RWPE2 (cell line): ENCODE measurements at regions not wholly inside any gene's neighbourhood (a gene's known extent, or its start where the extent isn't known, plus 50 kb on each side); places are given as distances from the start of the nearest gene placed in this dataset.

ENCODE experiments used
- ATAC-seq: fragments of 200-7000 bp; cut with Tn5 transposase; 3 replicates; pipeline ENCODE4 v1.9.1; 2021; ENCODE audit warnings: low read depth
- DNase-seq: peaks from one replicate; pipeline ENCODE4 v3.0.0-alpha.2; 2020; ENCODE audit warnings: low spot score
- H3K27ac ChIP-seq: fragments of 450-650 bp; 2 replicates; pipeline ENCODE4 v1.5.1; 2017; ENCODE audit warnings: mild to moderate bottlenecking; ENCODE audit not compliant: poor library complexity, severe bottlenecking
- H3K27me3 ChIP-seq: fragments of 250-450 bp; sonication (Bioruptor Pico); 2 replicates; pipeline ENCODE4 v1.5.1; 2021; ENCODE audit warnings: mild to moderate bottlenecking, moderate library complexity; ENCODE audit not compliant: insufficient read depth, poor library complexity, severe bottlenecking
- H3K36me3 ChIP-seq: fragments of 250-450 bp; sonication (Bioruptor Pico); 2 replicates; pipeline ENCODE4 v1.5.1; 2020; ENCODE audit warnings: low read depth, mild to moderate bottlenecking, moderate library complexity
- H3K4me1 ChIP-seq: fragments of 250-450 bp; sonication (Bioruptor Pico); 2 replicates; pipeline ENCODE4 v1.5.1; 2021; ENCODE audit warnings: mild to moderate bottlenecking, moderate library complexity; ENCODE audit not compliant: insufficient read depth, poor library complexity, severe bottlenecking
- H3K4me3 ChIP-seq: fragments of 250-450 bp; sonication (Bioruptor Pico); 2 replicates; pipeline ENCODE4 v1.5.1; 2021; ENCODE audit warnings: mild to moderate bottlenecking, moderate library complexity; ENCODE audit not compliant: severe bottlenecking
- H3K9me3 ChIP-seq: fragments of 250-450 bp; sonication (Bioruptor Pico); 2 replicates; pipeline ENCODE4 v1.5.1; 2021; ENCODE audit warnings: mild to moderate bottlenecking, moderate library complexity; ENCODE audit not compliant: severe bottlenecking
- TF ChIP-seq, protein P1 (sequence below): fragments of 450-650 bp; IDR thresholded peaks from one replicate; pipeline ENCODE4 v1.5.1; 2017; ENCODE audit warnings: mild to moderate bottlenecking, moderate library complexity; ENCODE audit not compliant: poor library complexity, severe bottlenecking

DNA sequence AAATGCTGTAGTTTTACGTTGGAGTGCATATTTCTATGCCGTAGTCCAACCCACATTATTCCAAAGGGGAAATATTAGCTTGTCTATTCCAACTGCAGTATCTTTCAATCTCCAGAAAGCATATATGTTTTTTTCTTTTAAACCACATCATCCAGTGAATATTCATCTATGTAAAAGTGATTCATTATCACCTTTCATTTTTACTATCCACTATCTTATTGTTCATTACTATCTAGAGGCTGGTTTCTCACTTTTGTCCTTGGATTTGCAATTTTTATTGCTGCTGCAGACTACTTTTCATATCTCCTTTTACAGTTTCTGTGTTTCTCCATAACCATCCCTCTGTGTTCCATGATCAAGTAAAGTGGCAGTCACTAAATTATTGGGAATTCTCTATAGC lies 1097.2 kb upstream of the TENM4 start:
- H3K9me3 ChIP-seq, result no peaks in the 10 kb centered on the region
- DNase-seq (no peak), ATAC-seq (no peak)
- H3K27me3 ChIP-seq, result no peaks in the 10 kb centered on the region
- H3K36me3 ChIP-seq, result no peaks in the 10 kb centered on the region
- TF ChIP-seq, protein P1, sequence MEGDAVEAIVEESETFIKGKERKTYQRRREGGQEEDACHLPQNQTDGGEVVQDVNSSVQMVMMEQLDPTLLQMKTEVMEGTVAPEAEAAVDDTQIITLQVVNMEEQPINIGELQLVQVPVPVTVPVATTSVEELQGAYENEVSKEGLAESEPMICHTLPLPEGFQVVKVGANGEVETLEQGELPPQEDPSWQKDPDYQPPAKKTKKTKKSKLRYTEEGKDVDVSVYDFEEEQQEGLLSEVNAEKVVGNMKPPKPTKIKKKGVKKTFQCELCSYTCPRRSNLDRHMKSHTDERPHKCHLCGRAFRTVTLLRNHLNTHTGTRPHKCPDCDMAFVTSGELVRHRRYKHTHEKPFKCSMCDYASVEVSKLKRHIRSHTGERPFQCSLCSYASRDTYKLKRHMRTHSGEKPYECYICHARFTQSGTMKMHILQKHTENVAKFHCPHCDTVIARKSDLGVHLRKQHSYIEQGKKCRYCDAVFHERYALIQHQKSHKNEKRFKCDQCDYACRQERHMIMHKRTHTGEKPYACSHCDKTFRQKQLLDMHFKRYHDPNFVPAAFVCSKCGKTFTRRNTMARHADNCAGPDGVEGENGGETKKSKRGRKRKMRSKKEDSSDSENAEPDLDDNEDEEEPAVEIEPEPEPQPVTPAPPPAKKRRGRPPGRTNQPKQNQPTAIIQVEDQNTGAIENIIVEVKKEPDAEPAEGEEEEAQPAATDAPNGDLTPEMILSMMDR, result no peak
- no peaks in the 10 kb centered on the region for H3K4me1 ChIP-seq
- no peak overlapping the region for H3K27ac ChIP-seq
- no peak overlapping the region for H3K4me3 ChIP-seq

DNA sequence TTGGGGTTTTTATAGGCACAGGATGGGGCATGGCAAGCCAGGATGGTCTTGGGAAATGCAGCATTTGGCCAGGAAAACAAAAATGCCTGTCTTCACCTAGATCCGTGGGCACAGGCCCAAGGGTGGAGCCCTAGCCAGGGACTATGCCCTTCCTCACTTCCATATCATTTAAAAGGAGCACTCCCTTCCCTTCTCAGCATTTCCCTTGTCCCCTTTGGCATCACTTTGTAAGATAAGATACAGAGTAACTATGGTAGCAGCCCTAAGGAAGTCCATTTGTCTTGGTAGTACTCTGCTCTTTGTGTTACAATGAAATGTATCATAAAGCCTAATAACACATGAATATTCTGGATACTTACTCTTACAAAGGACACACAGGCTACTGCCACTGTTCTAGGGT lies 1092.6 kb upstream of the TENM4 start:
- no peaks in the 10 kb centered on the region for H3K4me1 ChIP-seq
- H3K4me3 ChIP-seq, result no peak overlapping the region
- no peaks in the 10 kb centered on the region for H3K36me3 ChIP-seq
- H3K9me3 ChIP-seq, result no peaks in the 10 kb centered on the region
- H3K27ac ChIP-seq, result no peak overlapping the region
- TF ChIP-seq, protein P1, result no peak
- no peak for ATAC-seq
- DNase-seq, result no peak
- H3K27me3 ChIP-seq, result no peaks in the 10 kb centered on the region

- DNase-seq, result no peak
- no peaks in the 10 kb centered on the region for H3K36me3 ChIP-seq
- H3K9me3 ChIP-seq, result no peaks in the 10 kb centered on the region
- no peak overlapping the region for H3K4me3 ChIP-seq
- H3K27ac ChIP-seq, result no peak overlapping the region
- H3K27me3 ChIP-seq, result no peaks in the 10 kb centered on the region
- ATAC-seq, result no peak
- no peaks in the 10 kb centered on the region for H3K4me1 ChIP-seq
- TF ChIP-seq, protein P1, result no peak
Measured at GRCh38 chr11:80532633-80533232, 1091.9 kb upstream of the TENM4 start.

DNA sequence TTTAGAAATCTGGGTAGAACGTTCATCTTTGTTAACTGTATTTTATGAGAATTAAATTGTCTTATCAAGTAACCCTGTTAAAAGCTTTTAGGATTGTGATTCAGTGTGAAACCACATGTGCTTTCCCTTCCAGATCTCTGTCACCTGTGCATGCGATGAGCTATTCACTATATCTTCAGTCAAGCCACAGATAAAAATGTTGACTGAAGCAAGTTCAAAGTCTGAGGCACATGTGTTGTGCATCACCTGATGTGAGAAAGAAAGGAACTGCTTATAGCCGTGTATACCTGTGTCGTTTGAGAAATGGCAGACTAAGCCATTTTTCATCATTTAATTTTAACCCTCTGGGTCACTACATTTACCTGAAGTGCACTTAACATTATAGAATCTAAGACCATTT lies 1088.9 kb upstream of the TENM4 start:
- H3K27me3 ChIP-seq, result no peaks in the 10 kb centered on the region
- DNase-seq, result no peak
- H3K27ac ChIP-seq, result no peak overlapping the region
- no peak overlapping the region for H3K4me3 ChIP-seq
- H3K36me3 ChIP-seq, result no peaks in the 10 kb centered on the region
- no peak for ATAC-seq
- H3K4me1 ChIP-seq, result no peaks in the 10 kb centered on the region
- TF ChIP-seq, protein P1, result no peak
- no peaks in the 10 kb centered on the region for H3K9me3 ChIP-seq

GRCh38 chr11:80525663-80526405 lies 1085.0 kb upstream of the TENM4 start:
- TF ChIP-seq, protein P1, result no peak
- no peaks in the 10 kb centered on the region for H3K36me3 ChIP-seq
- H3K27ac ChIP-seq, result no peak overlapping the region
- ATAC-seq (no peak), DNase-seq (no peak)
- H3K27me3 ChIP-seq, result no peaks in the 10 kb centered on the region
- no peak overlapping the region for H3K4me3 ChIP-seq
- H3K4me1 ChIP-seq, result peaks cover 4% of the 10 kb centered on the region
- H3K9me3 ChIP-seq, result no peaks in the 10 kb centered on the region
